ENCODE measurements at regions not wholly inside any gene's neighbourhood (a gene's known extent, or its start where the extent isn't known, plus 50 kb on each side); places are given as distances from the start of the nearest gene placed in this dataset.

DNA sequence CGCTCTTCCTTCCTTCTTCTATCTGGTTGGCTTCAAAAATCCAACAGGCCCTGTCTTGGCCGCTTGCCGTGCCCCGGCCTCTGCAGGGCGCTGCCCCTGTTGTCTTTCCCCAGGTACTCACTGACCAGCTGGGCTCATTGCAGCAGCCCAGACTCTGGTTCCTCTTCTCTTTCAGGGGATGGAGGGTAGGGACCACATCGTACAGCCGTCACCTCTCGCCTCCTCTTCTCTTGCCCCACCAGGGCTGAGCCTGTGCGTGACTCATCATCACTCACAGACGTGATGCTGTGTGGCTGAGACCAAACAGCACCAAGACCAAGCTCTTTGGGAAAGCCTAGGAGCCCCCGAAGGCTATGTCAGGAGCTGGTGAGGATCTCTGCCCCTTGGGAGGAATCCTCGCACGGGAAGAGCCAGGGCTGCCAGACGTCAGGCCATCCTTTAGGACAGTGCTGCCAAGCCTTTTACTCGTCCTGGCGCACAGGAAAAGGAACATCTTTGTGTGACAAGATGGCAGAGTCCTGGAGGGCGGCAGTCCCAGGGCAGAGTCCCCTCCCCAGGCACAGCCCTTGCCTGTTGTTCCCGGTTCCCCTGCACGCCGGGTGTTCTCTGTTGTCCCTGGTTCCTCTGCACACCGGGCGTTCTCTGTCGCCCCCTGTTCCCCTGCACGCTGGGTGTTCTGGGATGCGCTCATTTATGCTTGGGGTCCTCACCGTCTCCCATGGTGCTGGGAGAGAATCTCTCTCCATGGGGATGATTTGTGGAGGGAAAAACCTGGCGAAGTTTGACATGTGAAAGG is 188.5 kb upstream of the SHH start:
- FAIRE-seq: no peak

DNA sequence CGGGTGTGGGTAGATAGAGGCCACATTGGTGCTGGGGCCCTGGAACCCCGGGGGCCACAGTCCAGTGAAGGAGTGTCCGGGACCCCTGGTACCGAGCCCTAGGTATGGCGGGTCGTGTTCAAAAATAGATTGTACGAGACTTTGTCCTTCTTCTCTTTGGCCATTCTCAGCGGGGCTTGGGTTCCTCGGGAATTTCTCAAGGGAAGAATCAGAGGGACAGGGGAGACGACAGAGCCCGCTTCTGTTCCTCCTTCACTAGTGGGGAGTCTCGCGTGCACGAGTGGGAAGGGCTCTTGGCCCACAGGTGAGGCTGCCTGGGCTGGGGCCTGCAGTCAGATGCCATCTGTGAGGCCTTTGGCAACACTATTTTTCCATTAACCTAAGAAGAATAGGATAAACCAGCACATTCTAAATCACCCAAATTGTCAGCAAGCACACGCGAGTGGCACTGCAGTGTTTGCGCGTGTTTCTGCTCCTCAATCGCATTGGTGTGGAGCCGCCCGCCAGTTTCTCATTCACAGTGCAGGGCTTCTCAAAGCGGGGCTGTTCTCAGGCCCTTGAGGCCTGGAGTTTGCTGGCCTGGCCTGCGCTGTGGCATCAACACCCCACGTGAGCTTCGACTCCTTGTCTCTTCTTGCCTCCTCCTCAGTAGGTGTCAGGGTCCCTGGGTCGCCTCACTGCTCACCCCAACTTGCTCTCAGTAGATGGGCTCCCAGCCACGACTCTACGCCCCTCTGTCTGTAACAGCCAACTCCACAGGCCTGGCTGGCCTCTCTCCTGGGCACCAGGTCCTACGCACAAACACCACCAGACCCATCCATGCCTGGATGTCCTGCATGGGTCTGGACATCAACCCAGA is 187.6 kb upstream of the SHH start:
- no peak for FAIRE-seq

DNA sequence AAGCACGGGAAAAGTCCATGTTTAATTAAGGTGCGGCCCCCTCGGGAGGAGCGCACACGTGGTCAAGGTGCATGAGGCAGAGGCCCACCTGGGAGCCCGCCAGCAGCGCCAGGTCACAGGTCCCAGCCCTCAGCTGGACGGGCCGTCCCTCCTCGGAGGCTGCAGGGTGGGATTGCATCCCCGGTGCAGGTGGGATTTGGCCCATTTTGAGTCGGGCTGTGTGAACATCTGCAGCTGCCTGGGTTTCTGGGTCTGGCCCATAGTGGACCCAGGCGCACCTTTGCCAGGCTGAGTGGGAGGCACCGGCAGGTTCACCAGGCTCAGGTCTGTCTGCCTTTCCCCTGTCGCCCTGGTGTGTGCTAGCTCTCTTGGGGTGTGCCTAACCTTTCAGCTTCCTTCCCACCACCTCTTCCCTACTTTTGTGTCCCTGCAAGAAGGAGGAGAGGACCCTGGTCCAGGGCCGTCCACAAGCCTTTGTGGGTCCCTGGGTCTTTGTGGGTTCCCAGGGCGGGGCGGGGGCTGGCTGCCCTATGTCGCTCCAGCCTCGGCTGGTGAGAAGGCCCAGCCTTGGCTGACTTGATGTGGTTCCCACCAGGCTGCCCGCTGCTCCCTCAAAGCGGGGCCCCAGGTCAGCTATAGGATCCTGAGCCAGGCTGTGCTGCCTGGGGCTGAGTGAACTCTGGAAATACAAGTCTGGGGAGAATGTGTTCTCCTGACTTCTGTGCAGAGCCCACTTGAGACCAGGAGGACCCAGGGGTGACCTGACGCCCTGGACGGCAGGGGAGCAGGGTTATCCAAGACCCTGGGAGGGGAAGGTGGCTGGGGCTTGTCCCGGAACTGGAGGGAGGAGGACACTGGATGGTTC is 186.7 kb upstream of the SHH start:
- FAIRE-seq: no peak

DNA sequence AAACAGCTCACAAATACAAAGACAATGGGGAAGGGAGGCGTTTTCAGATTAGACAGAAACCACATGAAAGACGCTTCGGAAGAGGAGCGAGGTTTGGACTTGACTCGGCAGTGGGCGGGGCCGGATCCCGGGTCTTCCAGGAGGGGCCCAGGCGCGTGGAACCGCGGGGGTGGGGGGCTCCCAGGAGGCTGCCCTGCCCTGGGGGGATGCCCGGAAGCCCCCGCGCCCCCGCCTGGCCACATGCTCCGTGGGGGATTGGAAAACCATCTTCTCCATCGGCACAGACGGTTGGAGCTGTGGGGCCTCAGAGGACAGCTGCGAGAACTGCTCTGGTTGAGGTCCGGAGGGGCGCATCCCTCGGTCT is 186.0 kb upstream of the SHH start:
- no peak for FAIRE-seq

DNA sequence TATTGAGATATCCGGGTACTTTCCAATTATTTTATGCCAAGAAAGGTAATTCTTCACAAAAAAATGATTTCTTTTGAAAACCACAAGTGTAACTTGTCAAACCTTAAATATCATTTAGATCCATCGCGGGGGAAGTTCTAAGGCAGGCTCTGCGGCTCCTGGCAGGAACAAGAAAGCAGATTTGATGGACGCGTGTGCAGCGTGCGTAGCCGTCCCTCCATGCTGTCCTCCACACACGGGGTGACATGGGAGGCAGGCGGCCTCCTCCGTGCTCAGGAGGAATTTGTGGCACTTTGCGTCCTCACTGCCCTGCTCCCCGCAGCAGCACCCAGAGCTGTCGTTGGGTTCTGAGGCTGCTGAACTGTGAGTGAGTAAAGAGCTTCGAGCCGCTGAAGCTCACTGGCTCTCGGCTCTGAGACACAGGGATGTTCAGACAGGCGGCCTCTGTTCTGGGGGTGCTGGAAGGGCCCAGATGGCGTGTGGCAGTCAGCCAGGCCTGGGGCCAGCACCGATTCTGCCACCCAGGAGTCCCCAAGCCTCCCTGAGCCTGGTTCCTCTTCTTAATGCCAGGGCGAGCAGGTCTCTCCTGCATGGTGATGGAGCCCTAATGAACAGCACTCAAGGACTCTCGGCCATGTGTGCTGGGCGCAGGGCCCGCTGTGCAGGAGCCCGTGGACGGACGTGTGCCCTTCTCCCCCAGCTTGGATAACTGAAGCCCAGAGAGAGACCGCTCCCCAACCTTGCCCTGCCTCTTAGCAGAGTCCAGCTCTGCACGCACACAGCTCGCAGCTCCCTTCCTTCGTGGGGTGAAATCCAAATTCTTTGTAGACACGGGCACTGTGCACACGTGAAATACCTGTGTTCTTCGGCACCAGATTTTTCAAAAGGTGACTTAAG is 185.4 kb upstream of the SHH start:
- no peak for FAIRE-seq

DNA sequence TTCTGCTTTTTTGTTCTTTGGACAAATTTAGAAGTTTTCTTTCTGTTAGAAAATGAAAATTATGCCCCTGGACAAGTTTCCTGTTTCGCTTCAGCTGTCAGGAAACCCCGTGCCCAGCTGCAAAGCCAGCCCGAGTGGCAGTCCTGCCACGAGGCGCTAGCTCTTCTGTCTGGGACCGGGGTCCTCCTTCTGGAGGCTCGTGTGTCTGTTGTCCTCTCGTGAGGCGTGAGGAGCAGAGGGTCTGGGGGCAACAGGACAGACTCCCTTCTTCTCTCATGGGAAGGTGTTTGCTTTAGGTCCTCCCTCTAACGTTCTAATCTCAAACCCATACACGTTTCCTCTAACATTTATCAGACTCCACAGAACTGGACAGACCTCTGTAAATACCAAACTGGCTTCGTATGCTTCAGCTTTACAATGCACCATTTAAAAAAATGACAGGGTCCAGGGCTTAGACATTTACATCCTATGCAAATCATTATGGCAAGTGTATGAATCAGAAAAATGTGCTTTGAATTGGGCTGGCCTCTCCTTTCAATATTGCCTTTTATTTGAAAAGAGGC is 184.5 kb upstream of the SHH start:
- FAIRE-seq: no peak

DNA sequence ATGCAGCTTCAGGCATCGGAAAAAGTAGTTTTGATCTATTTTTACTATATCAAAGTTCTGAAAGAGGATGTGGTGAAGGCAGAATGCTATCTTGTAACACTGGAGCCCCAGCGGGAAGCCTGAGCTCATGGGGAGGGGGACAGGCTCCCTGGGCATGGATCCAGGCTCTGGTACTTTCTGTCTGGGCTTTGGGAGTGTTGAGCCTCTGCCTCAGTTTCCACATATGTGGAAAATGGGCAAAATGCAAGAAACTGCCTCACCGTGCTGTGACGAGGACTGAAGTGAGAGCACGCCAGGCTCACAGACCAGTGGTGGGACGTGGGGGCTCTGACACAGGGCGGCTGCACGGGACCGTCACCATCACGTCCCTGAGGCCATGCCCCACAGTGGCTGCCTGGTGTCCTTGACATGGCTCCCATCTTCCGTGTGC is 182.9 kb upstream of the SHH start:
- no peak for FAIRE-seq

DNA sequence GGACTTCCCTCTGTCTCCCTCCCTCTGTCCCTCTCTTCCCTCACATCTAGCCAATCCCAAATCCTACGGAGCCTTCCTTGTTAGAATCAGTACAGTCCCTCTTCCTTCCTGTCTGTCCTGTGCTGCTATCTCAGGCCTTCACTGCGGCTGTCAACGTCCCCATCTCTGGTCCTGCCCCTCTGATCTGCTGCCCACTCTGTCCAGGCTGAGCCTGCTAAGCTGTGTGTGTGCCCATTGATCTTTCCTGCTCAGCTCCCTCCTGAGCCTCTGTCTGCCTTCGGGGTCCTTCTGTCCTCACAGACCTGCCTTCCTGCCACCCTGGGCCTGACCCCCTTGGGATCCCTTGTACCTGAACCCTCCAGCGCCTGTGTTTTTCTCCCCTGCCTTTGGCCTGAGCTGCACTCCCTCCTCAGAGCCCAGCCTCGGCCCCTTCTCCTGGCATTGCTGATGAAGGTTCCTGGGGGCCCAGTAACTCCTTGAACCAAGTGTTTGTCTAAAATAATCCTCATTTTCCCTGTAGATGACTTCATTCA is 182.1 kb upstream of the SHH start:
- no peak for FAIRE-seq

- FAIRE-seq: no peak
Observed at GRCh38 chr7:155993420-155994278, 181.4 kb upstream of the SHH start.

DNA sequence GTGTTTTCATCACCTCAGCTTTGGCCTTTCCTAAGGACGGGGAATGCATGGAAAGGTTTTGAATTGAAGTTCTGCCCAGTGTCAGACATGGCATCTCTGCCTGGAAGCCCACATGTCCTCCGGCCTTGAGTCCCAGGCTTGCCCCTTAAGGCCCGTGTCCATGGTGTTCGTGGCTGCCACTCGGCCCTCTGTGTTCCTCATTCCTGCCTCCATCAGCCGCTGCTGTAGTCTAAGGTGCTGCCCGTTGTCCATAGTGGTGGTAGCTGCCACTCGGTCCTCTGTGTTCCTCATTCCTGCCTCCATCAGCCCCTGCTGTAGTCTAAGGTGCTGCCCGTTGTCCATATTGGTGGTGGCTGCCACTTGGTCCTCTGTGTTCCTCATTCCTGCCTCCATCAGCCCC is 180.7 kb upstream of the SHH start:
- FAIRE-seq: no peak

DNA sequence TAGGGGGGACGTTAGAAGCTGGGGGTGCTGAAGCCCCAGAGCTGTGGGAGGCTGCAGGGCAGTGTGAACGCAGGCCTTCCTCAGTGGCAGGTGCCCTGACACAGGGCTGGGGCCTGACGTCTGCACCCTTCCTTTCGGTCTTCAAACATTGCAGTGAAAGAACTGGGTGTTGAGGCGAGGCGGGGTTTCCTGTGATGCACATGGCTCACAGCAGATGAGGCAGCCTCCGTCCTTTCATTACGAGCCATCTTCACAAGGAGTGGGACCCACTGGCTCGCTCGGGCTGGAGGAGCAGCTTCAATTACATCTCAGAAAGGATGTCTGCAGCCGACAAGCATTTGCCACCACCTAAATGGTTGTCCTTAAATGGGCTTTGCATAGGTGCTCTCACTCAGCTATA is 180.3 kb upstream of the SHH start:
- FAIRE-seq: no peak

- no peak for FAIRE-seq
Observed at GRCh38 chr7:155992107-155992506, 179.8 kb upstream of the SHH start.

DNA sequence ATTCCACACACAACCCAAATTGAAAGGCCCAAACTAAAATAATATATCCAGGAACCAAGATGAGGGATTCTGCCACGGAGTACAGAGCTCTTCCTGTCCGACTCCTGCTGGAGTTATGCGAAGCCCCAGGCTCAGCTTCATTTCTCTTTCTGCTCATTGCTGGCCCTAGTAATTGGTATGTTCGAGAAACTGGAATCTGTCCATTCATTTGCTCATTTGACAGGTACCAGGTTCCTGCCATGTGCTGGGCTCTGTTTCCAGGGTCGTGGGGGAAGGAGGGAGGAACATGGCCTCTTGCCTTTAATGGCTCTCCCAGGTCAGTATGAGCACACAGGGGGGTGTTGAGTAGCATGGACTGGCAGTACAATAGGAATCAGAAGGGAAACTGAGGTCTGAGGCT is 179.2 kb upstream of the SHH start:
- no peak for FAIRE-seq

GRCh38 chr7:155988416-155988815 is 176.2 kb upstream of the SHH start:
- no peak for FAIRE-seq

- no peak for FAIRE-seq
Observed at GRCh38 chr7:155987681-155988235, 175.5 kb upstream of the SHH start.

DNA sequence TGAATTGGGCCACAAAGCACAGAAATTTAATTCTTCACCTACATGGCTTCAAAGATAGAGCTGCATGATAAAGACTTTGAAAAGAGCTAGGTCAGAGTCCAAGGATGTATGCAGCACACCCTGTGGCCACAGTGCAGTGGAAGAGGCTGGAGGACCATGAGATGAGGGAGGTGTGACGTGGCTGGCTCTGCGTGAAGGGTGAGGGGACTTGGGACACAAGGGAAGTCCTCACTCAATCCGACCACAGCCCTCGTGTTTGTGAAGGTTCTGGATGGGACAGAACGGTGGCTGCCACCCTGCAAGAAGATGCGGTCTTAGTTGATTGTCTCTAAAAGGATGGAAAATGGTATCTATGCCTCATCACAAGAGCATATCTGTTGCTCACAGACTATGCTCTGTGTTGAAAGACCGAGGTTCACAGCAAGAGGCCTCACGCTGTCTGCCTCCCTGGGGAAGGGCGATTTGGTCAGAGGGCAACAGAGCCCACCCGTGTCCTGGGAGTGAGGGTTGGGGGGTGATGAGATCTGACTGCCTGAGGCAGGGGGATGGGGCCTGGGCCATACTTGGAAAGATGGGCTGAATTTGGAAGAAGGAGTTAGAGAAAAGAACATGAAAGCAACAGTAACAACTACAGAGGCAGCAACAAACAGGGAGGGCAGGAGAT is 174.4 kb upstream of the SHH start:
- no peak for FAIRE-seq

GRCh38 chr7:155985518-155986250 is 173.4 kb upstream of the SHH start:
- no peak for FAIRE-seq

DNA sequence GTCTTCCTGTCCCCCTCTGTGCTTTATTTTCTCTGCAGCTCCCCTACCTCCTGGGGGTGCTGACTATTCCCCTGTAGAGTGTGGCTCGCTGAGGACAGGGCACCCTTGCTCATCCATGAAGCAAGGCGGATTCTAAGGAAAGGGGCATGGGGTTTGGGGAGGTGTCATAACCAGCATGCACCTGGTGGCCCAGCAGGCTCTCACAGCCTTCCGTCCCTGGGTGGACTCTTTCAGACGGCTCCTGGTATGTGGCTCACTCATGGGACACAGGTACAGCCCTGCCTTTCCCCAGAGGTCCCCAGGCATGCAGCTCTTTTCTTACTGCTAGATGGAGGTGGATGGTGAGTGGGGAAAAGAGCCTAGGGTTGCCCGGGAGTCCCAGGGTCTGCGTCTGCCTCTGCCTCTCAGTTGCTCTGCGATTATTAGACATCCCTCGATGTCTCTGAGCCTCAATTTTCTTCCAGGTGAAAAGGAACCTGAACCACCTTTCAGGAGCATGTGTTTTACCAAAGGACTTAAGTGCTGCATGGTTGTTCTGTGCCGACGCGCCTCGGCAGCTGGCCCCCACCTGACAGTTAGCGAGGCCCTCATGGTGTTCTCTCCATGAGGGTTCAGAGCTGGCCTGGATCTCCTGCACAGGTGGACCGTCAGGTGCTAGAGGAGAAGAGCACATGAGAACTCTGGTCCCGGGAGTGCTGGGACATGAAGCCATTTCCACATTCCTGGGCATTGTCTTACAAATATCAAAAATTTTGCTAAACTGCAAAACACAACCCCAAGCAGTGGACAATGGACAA is 172.5 kb upstream of the SHH start:
- no peak for FAIRE-seq

Measured in TTC549 (cell line).